Neural cell (in vitro differentiated cells): ENCODE measurements at regions not wholly inside any gene's neighbourhood (a gene's known extent, or its start where the extent isn't known, plus 50 kb on each side); places are given as distances from the start of the nearest gene placed in this dataset.

Source experiments
- H2AFZ ChIP-seq: fragments of 200-600, 300-800 bp; sonication (generic), shearing (Covaris generic); 2 replicates; pipeline ENCODE4 v1.6.0; 2014; ENCODE audit warnings: low read depth, mild to moderate bottlenecking, antibody characterized with exemption, low read length, moderate library complexity
- H3F3A ChIP-seq: fragments of 200-600 bp; shearing (Covaris generic); 2 replicates; pipeline ENCODE4 v1.6.1; 2016; ENCODE audit warnings: mild to moderate bottlenecking, moderate library complexity, mixed read lengths, antibody characterized with exemption, low read length; ENCODE audit not compliant: insufficient read depth, poor library complexity, severe bottlenecking
- H3K27ac ChIP-seq: fragments of 200-600, 300-800 bp; sonication (generic), shearing (Covaris generic); 2 replicates; pipeline ENCODE4 v1.5.1; 2014; ENCODE audit warnings: mild to moderate bottlenecking, low read length, moderate library complexity
- H3K27me3 ChIP-seq: fragments of 300-800, 200-600 bp; sonication (generic), shearing (Covaris generic); 2 replicates; pipeline ENCODE4 v1.6.0; 2014; ENCODE audit warnings: mild to moderate bottlenecking, low read depth, low read length, moderate library complexity; ENCODE audit not compliant: insufficient read depth
- H3K36me3 ChIP-seq: fragments of 300-800, 200-600 bp; sonication (generic), shearing (Covaris generic); 2 replicates; pipeline ENCODE4 v1.5.1; 2014; ENCODE audit warnings: mild to moderate bottlenecking, antibody characterized with exemption, low read length, moderate library complexity; ENCODE audit not compliant: insufficient read depth
- H3K4me2 ChIP-seq: fragments of 300-800, 200-600 bp; sonication (generic), shearing (Covaris generic); 2 replicates; pipeline ENCODE4 v1.6.0; 2014; ENCODE audit warnings: mild to moderate bottlenecking, low read length
- H3K4me3 ChIP-seq: fragments of 300-800, 200-600 bp; sonication (generic), shearing (Covaris generic); 2 replicates; pipeline ENCODE4 v1.5.1; 2014; ENCODE audit warnings: mild to moderate bottlenecking, low read length, moderate library complexity
- H3K79me2 ChIP-seq: fragments of 200-600 bp; shearing (Covaris generic); replicated peaks from 2 replicates; pipeline ENCODE4 v1.6.0; 2014; ENCODE audit warnings: mild to moderate bottlenecking, low read length, moderate library complexity; ENCODE audit not compliant: insufficient read depth
- H3K9ac ChIP-seq: fragments of 300-800, 200-600 bp; sonication (generic), shearing (Covaris generic); 2 replicates; pipeline ENCODE4 v1.6.1; 2016; ENCODE audit warnings: mild to moderate bottlenecking, low read length, mixed read lengths
- H3K9me2 ChIP-seq: fragments of 200-600 bp; shearing (Covaris generic); 2 replicates; pipeline ENCODE4 v1.6.1; 2016; ENCODE audit warnings: mild to moderate bottlenecking, low read length, mixed read lengths; ENCODE audit not compliant: insufficient read depth
- H3K9me3 ChIP-seq: fragments of 200-600, 300-800 bp; sonication (generic), shearing (Covaris generic); 2 replicates; pipeline ENCODE4 v1.6.1; 2016; ENCODE audit warnings: mild to moderate bottlenecking, mixed run types, low read length, moderate library complexity, mixed read lengths
- H4K20me1 ChIP-seq: fragments of 200-600 bp; shearing (Covaris generic); 2 replicates; pipeline ENCODE4 v1.6.1; 2016; ENCODE audit warnings: mild to moderate bottlenecking, mixed run types; ENCODE audit not compliant: insufficient read depth
- EP300 ChIP-seq: fragments of 450-650 bp; conservative IDR thresholded peaks from 2 replicates; pipeline ENCODE4 v1.6.1; 2014; ENCODE audit warnings: antibody characterized with exemption, mild to moderate bottlenecking, moderate library complexity; ENCODE audit not compliant: poor library complexity, severe bottlenecking
- EZH2 ChIP-seq: fragments of 200-600, 300-800 bp; shearing (Covaris generic), sonication (generic); IDR thresholded peaks from 2 replicates; pipeline ENCODE4 v1.6.1; 2014; ENCODE audit warnings: antibody characterized with exemption, low read length, borderline replicate concordance, mild to moderate bottlenecking; ENCODE audit not compliant: insufficient read depth, poor library complexity, severe bottlenecking
- MXI1 ChIP-seq: fragments of 450-650 bp; conservative IDR thresholded peaks from 2 replicates; pipeline ENCODE4 v1.6.1; 2014; ENCODE audit warnings: antibody characterized with exemption, mild to moderate bottlenecking; ENCODE audit not compliant: poor library complexity, severe bottlenecking
- POLR2AphosphoS5 ChIP-seq: IDR thresholded peaks from 2 replicates; pipeline ENCODE4 v1.6.1; 2012
- RAD21 ChIP-seq: fragments of 450-650 bp; conservative IDR thresholded peaks from 2 replicates; pipeline ENCODE4 v1.6.1; 2014; ENCODE audit warnings: antibody characterized with exemption, mild to moderate bottlenecking, moderate library complexity
- SMC3 ChIP-seq: fragments of 450-650 bp; conservative IDR thresholded peaks from 2 replicates; pipeline ENCODE4 v1.6.1; 2014; ENCODE audit warnings: antibody characterized with exemption, mild to moderate bottlenecking, moderate library complexity; ENCODE audit not compliant: poor library complexity
- TAF1 ChIP-seq: IDR thresholded peaks from 2 replicates; pipeline ENCODE4 v1.6.1; 2012; ENCODE audit warnings: low read depth
- TF ChIP-seq, protein P1 (sequence below): IDR thresholded peaks from 2 replicates; pipeline ENCODE4 v1.6.1; 2012; ENCODE audit warnings: borderline replicate concordance
- TF ChIP-seq, protein P2 (sequence below): fragments of 450-650 bp; IDR thresholded peaks from 2 replicates; pipeline ENCODE4 v1.5.1; 2014; ENCODE audit warnings: antibody characterized with exemption, mild to moderate bottlenecking, moderate library complexity; ENCODE audit not compliant: poor library complexity, severe bottlenecking

DNA sequence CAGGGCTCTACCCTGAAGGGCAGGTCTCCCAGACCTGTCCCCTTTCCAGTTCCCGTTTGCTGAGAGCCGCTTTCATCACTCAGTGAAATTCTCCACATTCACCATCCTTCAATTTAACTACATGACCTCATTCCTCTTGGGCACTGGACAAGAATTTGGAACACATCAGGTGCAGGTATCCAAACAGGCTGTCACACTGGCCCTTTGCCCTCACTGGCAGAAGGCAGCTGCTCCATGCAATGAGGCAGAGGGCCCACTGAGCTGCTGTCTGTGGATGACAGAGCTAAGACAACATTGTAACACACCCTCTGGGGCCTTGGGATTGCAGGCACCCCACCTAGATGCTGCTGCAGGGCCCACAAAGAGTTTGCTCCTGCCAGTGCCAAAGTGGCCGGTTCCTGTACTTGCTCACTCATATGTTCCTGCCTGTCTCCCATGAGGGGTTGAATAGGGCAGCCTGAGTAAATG, 55.1 kb downstream of the ACTL7B start:
- no peaks in the 10 kb centered on the region for H3K79me2 ChIP-seq
- H2AFZ ChIP-seq = no peak overlapping the region
- no peaks in the 10 kb centered on the region for H3K9me2 ChIP-seq
- no peaks in the 10 kb centered on the region for H4K20me1 ChIP-seq
- no peaks in the 10 kb centered on the region for H3K9me3 ChIP-seq
- no peaks in the 10 kb centered on the region for H3K36me3 ChIP-seq
- H3K27ac ChIP-seq = no peak overlapping the region
- no peak overlapping the region for H3K4me3 ChIP-seq
- H3F3A ChIP-seq = no peaks in the 10 kb centered on the region
- TF ChIP-seq EZH2 (no peak), SMC3 (no peak), EP300 (no peak)
- TF ChIP-seq, protein P1, sequence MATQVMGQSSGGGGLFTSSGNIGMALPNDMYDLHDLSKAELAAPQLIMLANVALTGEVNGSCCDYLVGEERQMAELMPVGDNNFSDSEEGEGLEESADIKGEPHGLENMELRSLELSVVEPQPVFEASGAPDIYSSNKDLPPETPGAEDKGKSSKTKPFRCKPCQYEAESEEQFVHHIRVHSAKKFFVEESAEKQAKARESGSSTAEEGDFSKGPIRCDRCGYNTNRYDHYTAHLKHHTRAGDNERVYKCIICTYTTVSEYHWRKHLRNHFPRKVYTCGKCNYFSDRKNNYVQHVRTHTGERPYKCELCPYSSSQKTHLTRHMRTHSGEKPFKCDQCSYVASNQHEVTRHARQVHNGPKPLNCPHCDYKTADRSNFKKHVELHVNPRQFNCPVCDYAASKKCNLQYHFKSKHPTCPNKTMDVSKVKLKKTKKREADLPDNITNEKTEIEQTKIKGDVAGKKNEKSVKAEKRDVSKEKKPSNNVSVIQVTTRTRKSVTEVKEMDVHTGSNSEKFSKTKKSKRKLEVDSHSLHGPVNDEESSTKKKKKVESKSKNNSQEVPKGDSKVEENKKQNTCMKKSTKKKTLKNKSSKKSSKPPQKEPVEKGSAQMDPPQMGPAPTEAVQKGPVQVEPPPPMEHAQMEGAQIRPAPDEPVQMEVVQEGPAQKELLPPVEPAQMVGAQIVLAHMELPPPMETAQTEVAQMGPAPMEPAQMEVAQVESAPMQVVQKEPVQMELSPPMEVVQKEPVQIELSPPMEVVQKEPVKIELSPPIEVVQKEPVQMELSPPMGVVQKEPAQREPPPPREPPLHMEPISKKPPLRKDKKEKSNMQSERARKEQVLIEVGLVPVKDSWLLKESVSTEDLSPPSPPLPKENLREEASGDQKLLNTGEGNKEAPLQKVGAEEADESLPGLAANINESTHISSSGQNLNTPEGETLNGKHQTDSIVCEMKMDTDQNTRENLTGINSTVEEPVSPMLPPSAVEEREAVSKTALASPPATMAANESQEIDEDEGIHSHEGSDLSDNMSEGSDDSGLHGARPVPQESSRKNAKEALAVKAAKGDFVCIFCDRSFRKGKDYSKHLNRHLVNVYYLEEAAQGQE = no peak
- H3K4me2 ChIP-seq = no peak overlapping the region
- H3K9ac ChIP-seq = no peak overlapping the region
- no peaks in the 10 kb centered on the region for H3K27me3 ChIP-seq

DNA sequence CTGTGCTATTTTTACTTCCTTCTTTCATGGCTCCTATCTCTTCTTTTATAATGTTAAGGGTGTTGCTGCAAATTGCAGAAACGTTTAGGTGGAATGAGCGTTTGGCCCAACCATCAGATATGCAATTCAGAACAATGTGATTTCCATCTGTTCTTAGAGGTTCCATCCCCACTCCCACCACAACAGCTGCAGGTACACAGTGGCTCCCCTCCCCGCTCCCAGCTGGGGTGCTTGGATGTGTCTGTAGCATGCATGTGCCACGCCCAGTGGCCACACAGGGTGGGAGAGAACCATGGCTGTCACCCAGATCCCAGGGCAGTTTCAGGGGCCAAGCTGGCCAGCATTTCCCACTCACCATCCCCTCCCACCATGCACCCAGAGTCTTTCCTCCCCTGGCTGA, 62.2 kb downstream of the ACTL7B start:
- Histone ChIP-seq H3K36me3 (no peaks in the 10 kb centered on the region), H3K27me3 (no peaks in the 10 kb centered on the region), H3F3A (no peaks in the 10 kb centered on the region), H4K20me1 (no peaks in the 10 kb centered on the region), H3K9me2 (no peaks in the 10 kb centered on the region), H2AFZ (no peak overlapping the region), H3K27ac (no peak overlapping the region), H3K79me2 (no peaks in the 10 kb centered on the region), H3K4me3 (no peak overlapping the region), H3K4me2 (no peak overlapping the region), H3K9ac (no peak overlapping the region), H3K9me3 (no peaks in the 10 kb centered on the region)
- no peak for TF ChIP-seq SMC3
- TF ChIP-seq, protein P2, sequence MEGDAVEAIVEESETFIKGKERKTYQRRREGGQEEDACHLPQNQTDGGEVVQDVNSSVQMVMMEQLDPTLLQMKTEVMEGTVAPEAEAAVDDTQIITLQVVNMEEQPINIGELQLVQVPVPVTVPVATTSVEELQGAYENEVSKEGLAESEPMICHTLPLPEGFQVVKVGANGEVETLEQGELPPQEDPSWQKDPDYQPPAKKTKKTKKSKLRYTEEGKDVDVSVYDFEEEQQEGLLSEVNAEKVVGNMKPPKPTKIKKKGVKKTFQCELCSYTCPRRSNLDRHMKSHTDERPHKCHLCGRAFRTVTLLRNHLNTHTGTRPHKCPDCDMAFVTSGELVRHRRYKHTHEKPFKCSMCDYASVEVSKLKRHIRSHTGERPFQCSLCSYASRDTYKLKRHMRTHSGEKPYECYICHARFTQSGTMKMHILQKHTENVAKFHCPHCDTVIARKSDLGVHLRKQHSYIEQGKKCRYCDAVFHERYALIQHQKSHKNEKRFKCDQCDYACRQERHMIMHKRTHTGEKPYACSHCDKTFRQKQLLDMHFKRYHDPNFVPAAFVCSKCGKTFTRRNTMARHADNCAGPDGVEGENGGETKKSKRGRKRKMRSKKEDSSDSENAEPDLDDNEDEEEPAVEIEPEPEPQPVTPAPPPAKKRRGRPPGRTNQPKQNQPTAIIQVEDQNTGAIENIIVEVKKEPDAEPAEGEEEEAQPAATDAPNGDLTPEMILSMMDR = no peak
- TF ChIP-seq EZH2 = no peak
- TF ChIP-seq MXI1 = no peak
- TF ChIP-seq TAF1 = no peak
- no peak for TF ChIP-seq RAD21
- TF ChIP-seq, protein P1 = no peak
- TF ChIP-seq POLR2AphosphoS5 = no peak
- no peak for TF ChIP-seq EP300
